Kidney (tissue), 13 donors: ENCODE measurements at regions not wholly inside any gene's neighbourhood (a gene's known extent, or its start where the extent isn't known, plus 50 kb on each side); places are given as distances from the start of the nearest gene placed in this dataset.

Experiments
- DNase-seq, 5 donors: peaks; one replicate each; pipeline ENCODE4 v3.0.0-alpha.2; 2013 to 2020
- FAIRE-seq: peaks from 2 replicates; lab custom pipeline; 2012; peaks lifted over from hg19 to GRCh38; lab: Jason Lieb, UNC
- H3K27ac ChIP-seq, 2 donors: one replicate each; pipeline ENCODE4 v1.7.0; 2013; ENCODE audit warnings: low read depth in 2 of 2, low read length in 2 of 2, inconsistent platforms in 1 of 2
- H3K27me3 ChIP-seq: one replicate; pipeline ENCODE4 v1.7.1; 2013; ENCODE audit warnings: low read length, inconsistent platforms; ENCODE audit not compliant: control insufficient read depth, insufficient read depth
- H3K36me3 ChIP-seq, 3 donors: one replicate each; pipeline versions ENCODE4 v1.7.0 to v1.7.1; 2013; ENCODE audit warnings: low read length in 3 of 3, control low read depth in 1 of 3, inconsistent platforms in 1 of 3; ENCODE audit not compliant: insufficient read depth in 3 of 3, control insufficient read depth in 2 of 3
- H3K4me1 ChIP-seq, 3 donors: one replicate each; pipeline versions ENCODE4 v1.7.0 to v1.7.1; 2013; ENCODE audit warnings: low read length in 3 of 3, inconsistent platforms in 1 of 3, low read depth in 1 of 3; ENCODE audit not compliant: control insufficient read depth in 2 of 3, insufficient read depth in 2 of 3
- H3K4me3 ChIP-seq, 3 donors: one replicate each; pipeline versions ENCODE4 v1.7.0 to v1.8.1; 2013; ENCODE audit warnings: low read length in 3 of 3, control low read depth in 1 of 3, inconsistent platforms in 1 of 3
- H3K9ac ChIP-seq, 3 donors: one replicate each; pipeline versions ENCODE4 v1.7.0 to v1.7.1; 2013; ENCODE audit warnings: low read length in 3 of 3, control low read depth in 1 of 3, inconsistent platforms in 1 of 3
- H3K9me3 ChIP-seq, 3 donors: one replicate each; pipeline versions ENCODE4 v1.7.0 to v1.7.1; 2013; ENCODE audit warnings: low read length in 3 of 3, control low read depth in 1 of 3, inconsistent platforms in 1 of 3; ENCODE audit not compliant: control insufficient read depth in 2 of 3, insufficient read depth in 1 of 3
- intact Hi-C: fragments of 100-400 bp; cut with DNase I; formaldehyde crosslinking; loops from one replicate; pipeline ENCODE4 v1.11.1; 2022
- TF ChIP-seq, protein P1 (sequence below): IDR thresholded peaks from 3 replicates; pipeline ENCODE4 v1.5.1; 2012; ENCODE audit warnings: mild to moderate bottlenecking, moderate library complexity, borderline replicate concordance; ENCODE audit not compliant: insufficient read depth; ENCODE audit errors: extremely low read depth
- donor health status: control.
- donor health status: control.
- donor health status: control.
- donor health status: control.
- donor health status: control.
- donor health status: DM: yes; HTN: yes; CAD: no.
- donor health status: Normal renal cell carcinoma (clear cell type).

GRCh38 chr5:11998397-11998796 is 94.2 kb upstream of the CTNND2 start:
- H3K36me3 ChIP-seq, result no peaks in the 10 kb centered on the region
- intact Hi-C loops, result no loop called here
- H3K4me1 ChIP-seq, result no peaks in the 10 kb centered on the region
- H3K4me3 ChIP-seq, result no peak overlapping the region
- DNase-seq (no peak), FAIRE-seq (no peak)
- no peaks in the 10 kb centered on the region for H3K9me3 ChIP-seq
- no peak overlapping the region for H3K27ac ChIP-seq
- no peaks in the 10 kb centered on the region for H3K27me3 ChIP-seq
- TF ChIP-seq, protein P1, sequence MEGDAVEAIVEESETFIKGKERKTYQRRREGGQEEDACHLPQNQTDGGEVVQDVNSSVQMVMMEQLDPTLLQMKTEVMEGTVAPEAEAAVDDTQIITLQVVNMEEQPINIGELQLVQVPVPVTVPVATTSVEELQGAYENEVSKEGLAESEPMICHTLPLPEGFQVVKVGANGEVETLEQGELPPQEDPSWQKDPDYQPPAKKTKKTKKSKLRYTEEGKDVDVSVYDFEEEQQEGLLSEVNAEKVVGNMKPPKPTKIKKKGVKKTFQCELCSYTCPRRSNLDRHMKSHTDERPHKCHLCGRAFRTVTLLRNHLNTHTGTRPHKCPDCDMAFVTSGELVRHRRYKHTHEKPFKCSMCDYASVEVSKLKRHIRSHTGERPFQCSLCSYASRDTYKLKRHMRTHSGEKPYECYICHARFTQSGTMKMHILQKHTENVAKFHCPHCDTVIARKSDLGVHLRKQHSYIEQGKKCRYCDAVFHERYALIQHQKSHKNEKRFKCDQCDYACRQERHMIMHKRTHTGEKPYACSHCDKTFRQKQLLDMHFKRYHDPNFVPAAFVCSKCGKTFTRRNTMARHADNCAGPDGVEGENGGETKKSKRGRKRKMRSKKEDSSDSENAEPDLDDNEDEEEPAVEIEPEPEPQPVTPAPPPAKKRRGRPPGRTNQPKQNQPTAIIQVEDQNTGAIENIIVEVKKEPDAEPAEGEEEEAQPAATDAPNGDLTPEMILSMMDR, result no peak
- H3K9ac ChIP-seq, result no peak overlapping the region

- no peaks in the 10 kb centered on the region for H3K27me3 ChIP-seq
- no peaks in the 10 kb centered on the region for H3K4me1 ChIP-seq
- no peaks in the 10 kb centered on the region for H3K9me3 ChIP-seq
- no peak overlapping the region for H3K27ac ChIP-seq
- DNase-seq, result no peak
- H3K4me3 ChIP-seq, result no peak overlapping the region
- intact Hi-C loops, result no loop called here
- no peak for FAIRE-seq
- no peak overlapping the region for H3K9ac ChIP-seq
- no peaks in the 10 kb centered on the region for H3K36me3 ChIP-seq
- TF ChIP-seq, protein P1, result no peak
Observed at GRCh38 chr5:11997942-11998341, 93.7 kb upstream of the CTNND2 start.

DNA sequence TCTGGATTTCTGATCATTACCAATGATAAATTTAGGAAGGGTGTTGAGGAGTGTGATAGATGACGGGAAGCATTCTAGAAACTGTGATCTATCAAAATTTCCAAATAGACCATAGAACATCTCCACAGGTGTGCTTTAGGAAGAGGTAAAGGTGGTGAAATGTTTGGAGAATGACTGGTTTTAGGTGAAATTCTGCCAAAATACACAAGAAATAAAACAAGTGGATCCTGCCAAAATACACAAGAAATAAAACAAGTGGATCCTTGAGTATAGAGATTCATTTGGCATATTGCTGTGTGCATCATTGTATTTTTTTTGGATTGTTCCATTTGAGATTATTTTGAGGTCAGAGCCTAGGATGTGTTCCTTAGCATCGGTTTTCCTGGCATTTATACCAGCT is 88.3 kb upstream of the CTNND2 start:
- FAIRE-seq (no peak), DNase-seq (no peak)
- no peak overlapping the region for H3K4me3 ChIP-seq
- no peaks in the 10 kb centered on the region for H3K9me3 ChIP-seq
- H3K4me1 ChIP-seq, result no peaks in the 10 kb centered on the region
- no peaks in the 10 kb centered on the region for H3K27me3 ChIP-seq
- no peak overlapping the region for H3K27ac ChIP-seq
- H3K9ac ChIP-seq, result no peak overlapping the region
- TF ChIP-seq, protein P1, result no peak
- intact Hi-C loops, result no loop called here
- no peaks in the 10 kb centered on the region for H3K36me3 ChIP-seq

DNA sequence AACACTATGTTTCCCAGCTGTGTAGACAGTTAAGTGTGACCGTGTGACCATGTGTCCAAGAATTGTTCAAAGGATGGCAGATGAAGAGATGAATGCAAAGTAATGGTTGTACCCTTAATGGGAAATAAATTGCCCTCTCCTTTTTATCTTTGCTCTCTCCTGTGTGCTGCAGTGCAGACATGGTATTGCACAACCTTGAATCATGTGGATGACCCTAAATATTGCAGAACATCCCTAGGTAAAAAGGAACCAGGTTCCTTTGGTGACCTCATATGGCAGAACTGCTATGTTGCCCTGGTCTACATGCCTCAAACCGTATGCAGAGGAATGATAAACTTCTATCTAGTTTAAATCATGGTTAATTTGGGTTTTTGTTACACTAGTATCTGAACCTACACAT is 81.7 kb upstream of the CTNND2 start:
- no peak for DNase-seq
- TF ChIP-seq, protein P1, result no peak
- Histone ChIP-seq H3K36me3 (no peaks in the 10 kb centered on the region), H3K27me3 (no peaks in the 10 kb centered on the region), H3K9ac (no peak overlapping the region), H3K4me1 (no peaks in the 10 kb centered on the region), H3K9me3 (no peaks in the 10 kb centered on the region), H3K27ac (no peak overlapping the region), H3K4me3 (no peak overlapping the region)
- FAIRE-seq, result no peak
- intact Hi-C loops, result no loop called here
